WTC11 (cell line): ENCODE measurements at regions not wholly inside any gene's neighbourhood (a gene's known extent, or its start where the extent isn't known, plus 50 kb on each side); places are given as distances from the start of the nearest gene placed in this dataset.

Experiments used
- ATF1 ChIP-seq: sonication (generic); formaldehyde crosslinking; IDR thresholded peaks from 2 replicates; pipeline ENCODE4 v1.8.1; 2023; ENCODE audit warnings: mild to moderate bottlenecking, moderate library complexity, missing genetic modification reagents
- CREB1 ChIP-seq: sonication (generic); formaldehyde crosslinking; IDR thresholded peaks from 2 replicates; pipeline ENCODE4 v1.8.0; 2023; ENCODE audit warnings: mild to moderate bottlenecking, missing genetic modification reagents
- SMAD3 ChIP-seq: sonication (generic); formaldehyde crosslinking; IDR thresholded peaks from 2 replicates; pipeline ENCODE4 v1.8.0; 2022; ENCODE audit warnings: missing genetic modification reagents, mild to moderate bottlenecking, borderline replicate concordance
- SP1 ChIP-seq: sonication (generic); formaldehyde crosslinking; conservative IDR thresholded peaks from 2 replicates; pipeline ENCODE4 v1.8.1; 2022; ENCODE audit warnings: missing genetic modification reagents
- ZBTB21 ChIP-seq: sonication (generic); formaldehyde crosslinking; IDR thresholded peaks from 2 replicates; pipeline ENCODE4 v1.8.1; 2023; ENCODE audit warnings: mild to moderate bottlenecking, missing genetic modification reagents, borderline replicate concordance
- TF ChIP-seq, protein P1 (sequence below): fragments of 250-450 bp; sonication (Bioruptor Pico); IDR thresholded peaks from 2 replicates; pipeline ENCODE4 v1.9.0; 2021; ENCODE audit warnings: mild to moderate bottlenecking
- TF ChIP-seq, protein P2 (sequence below): sonication (generic); formaldehyde crosslinking; IDR thresholded peaks from 2 replicates; pipeline ENCODE4 v1.8.1; 2023; ENCODE audit warnings: mild to moderate bottlenecking, missing genetic modification reagents, moderate library complexity
- TF ChIP-seq, protein P3 (sequence below): sonication (generic); formaldehyde crosslinking; conservative IDR thresholded peaks from 2 replicates; pipeline ENCODE4 v1.8.1; 2023; ENCODE audit warnings: mild to moderate bottlenecking, low read depth, missing genetic modification reagents, moderate library complexity
- TF ChIP-seq, protein P4 (sequence below): sonication (generic); formaldehyde crosslinking; IDR thresholded peaks from 2 replicates; pipeline ENCODE4 v1.8.0; 2022; ENCODE audit warnings: mild to moderate bottlenecking, missing genetic modification reagents

DNA sequence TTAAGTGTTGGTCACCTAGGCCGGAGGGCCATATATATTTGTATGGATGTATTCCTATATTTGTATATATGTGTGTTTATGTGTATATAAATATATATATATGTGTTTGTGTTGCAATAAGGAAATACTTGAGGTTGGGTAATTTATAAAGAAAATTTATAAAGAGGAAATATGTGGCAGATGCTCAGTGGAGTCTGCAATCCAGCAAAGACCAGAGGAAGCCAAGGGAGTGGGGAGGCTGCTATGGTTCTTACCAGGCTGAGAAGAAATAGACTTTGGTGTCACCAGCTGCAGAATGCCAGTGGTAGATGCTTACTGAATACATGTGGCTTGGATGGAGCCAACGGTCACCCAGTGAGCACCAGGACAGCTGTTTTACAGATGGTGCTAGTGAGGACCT is 97.4 kb upstream of the ELOVL5 start:
- TF ChIP-seq ZBTB21 (no peak), SMAD3 (CRISPR knock-in tag) (no peak), ATF1 (no peak), SP1 (CRISPR knock-in tag) (no peak), CREB1 (no peak)
- TF ChIP-seq, protein P1, sequence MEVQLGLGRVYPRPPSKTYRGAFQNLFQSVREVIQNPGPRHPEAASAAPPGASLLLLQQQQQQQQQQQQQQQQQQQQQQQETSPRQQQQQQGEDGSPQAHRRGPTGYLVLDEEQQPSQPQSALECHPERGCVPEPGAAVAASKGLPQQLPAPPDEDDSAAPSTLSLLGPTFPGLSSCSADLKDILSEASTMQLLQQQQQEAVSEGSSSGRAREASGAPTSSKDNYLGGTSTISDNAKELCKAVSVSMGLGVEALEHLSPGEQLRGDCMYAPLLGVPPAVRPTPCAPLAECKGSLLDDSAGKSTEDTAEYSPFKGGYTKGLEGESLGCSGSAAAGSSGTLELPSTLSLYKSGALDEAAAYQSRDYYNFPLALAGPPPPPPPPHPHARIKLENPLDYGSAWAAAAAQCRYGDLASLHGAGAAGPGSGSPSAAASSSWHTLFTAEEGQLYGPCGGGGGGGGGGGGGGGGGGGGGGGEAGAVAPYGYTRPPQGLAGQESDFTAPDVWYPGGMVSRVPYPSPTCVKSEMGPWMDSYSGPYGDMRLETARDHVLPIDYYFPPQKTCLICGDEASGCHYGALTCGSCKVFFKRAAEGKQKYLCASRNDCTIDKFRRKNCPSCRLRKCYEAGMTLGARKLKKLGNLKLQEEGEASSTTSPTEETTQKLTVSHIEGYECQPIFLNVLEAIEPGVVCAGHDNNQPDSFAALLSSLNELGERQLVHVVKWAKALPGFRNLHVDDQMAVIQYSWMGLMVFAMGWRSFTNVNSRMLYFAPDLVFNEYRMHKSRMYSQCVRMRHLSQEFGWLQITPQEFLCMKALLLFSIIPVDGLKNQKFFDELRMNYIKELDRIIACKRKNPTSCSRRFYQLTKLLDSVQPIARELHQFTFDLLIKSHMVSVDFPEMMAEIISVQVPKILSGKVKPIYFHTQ (CRISPR knock-in tag), result no peak
- TF ChIP-seq, protein P2, sequence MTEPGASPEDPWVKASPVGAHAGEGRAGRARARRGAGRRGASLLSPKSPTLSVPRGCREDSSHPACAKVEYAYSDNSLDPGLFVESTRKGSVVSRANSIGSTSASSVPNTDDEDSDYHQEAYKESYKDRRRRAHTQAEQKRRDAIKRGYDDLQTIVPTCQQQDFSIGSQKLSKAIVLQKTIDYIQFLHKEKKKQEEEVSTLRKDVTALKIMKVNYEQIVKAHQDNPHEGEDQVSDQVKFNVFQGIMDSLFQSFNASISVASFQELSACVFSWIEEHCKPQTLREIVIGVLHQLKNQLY (CRISPR knock-in tag), result no peak
- TF ChIP-seq, protein P3, sequence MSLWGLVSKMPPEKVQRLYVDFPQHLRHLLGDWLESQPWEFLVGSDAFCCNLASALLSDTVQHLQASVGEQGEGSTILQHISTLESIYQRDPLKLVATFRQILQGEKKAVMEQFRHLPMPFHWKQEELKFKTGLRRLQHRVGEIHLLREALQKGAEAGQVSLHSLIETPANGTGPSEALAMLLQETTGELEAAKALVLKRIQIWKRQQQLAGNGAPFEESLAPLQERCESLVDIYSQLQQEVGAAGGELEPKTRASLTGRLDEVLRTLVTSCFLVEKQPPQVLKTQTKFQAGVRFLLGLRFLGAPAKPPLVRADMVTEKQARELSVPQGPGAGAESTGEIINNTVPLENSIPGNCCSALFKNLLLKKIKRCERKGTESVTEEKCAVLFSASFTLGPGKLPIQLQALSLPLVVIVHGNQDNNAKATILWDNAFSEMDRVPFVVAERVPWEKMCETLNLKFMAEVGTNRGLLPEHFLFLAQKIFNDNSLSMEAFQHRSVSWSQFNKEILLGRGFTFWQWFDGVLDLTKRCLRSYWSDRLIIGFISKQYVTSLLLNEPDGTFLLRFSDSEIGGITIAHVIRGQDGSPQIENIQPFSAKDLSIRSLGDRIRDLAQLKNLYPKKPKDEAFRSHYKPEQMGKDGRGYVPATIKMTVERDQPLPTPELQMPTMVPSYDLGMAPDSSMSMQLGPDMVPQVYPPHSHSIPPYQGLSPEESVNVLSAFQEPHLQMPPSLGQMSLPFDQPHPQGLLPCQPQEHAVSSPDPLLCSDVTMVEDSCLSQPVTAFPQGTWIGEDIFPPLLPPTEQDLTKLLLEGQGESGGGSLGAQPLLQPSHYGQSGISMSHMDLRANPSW (CRISPR knock-in tag), result no peak
- TF ChIP-seq, protein P4, sequence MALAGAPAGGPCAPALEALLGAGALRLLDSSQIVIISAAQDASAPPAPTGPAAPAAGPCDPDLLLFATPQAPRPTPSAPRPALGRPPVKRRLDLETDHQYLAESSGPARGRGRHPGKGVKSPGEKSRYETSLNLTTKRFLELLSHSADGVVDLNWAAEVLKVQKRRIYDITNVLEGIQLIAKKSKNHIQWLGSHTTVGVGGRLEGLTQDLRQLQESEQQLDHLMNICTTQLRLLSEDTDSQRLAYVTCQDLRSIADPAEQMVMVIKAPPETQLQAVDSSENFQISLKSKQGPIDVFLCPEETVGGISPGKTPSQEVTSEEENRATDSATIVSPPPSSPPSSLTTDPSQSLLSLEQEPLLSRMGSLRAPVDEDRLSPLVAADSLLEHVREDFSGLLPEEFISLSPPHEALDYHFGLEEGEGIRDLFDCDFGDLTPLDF, result no peak
